ENCODE measurements at regions not wholly inside any gene's neighbourhood (a gene's known extent, or its start where the extent isn't known, plus 50 kb on each side); places are given as distances from the start of the nearest gene placed in this dataset.

GRCh38 chr2:129908721-129909373 is 70.6 kb upstream of the RAB6C start:
- Histone ChIP-seq H3K9me3 (no peaks in the 10 kb centered on the region), H3K27ac (no peak overlapping the region), H3K4me1 (ENCODE audit: control insufficient read depth in 1 of 2, insufficient read depth in 1 of 2, low read depth in 1 of 2, low read length in 1 of 2) (no peaks in the 10 kb centered on the region), H3K27me3 (no peaks in the 10 kb centered on the region), H3K36me3 (no peaks in the 10 kb centered on the region), H3K4me3 (ENCODE audit: low read depth in 1 of 2, low read length in 1 of 2) (no peak overlapping the region)
- TF ChIP-seq, protein P1, sequence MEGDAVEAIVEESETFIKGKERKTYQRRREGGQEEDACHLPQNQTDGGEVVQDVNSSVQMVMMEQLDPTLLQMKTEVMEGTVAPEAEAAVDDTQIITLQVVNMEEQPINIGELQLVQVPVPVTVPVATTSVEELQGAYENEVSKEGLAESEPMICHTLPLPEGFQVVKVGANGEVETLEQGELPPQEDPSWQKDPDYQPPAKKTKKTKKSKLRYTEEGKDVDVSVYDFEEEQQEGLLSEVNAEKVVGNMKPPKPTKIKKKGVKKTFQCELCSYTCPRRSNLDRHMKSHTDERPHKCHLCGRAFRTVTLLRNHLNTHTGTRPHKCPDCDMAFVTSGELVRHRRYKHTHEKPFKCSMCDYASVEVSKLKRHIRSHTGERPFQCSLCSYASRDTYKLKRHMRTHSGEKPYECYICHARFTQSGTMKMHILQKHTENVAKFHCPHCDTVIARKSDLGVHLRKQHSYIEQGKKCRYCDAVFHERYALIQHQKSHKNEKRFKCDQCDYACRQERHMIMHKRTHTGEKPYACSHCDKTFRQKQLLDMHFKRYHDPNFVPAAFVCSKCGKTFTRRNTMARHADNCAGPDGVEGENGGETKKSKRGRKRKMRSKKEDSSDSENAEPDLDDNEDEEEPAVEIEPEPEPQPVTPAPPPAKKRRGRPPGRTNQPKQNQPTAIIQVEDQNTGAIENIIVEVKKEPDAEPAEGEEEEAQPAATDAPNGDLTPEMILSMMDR (IDR thresholded peaks at IDR 0.05), result no peak

GRCh38 chr2:129909651-129910418 is 69.6 kb upstream of the RAB6C start:
- no peak overlapping the region for H3K4me3 ChIP-seq (ENCODE audit: low read depth in 1 of 2, low read length in 1 of 2)
- no peaks in the 10 kb centered on the region for H3K36me3 ChIP-seq

DNA sequence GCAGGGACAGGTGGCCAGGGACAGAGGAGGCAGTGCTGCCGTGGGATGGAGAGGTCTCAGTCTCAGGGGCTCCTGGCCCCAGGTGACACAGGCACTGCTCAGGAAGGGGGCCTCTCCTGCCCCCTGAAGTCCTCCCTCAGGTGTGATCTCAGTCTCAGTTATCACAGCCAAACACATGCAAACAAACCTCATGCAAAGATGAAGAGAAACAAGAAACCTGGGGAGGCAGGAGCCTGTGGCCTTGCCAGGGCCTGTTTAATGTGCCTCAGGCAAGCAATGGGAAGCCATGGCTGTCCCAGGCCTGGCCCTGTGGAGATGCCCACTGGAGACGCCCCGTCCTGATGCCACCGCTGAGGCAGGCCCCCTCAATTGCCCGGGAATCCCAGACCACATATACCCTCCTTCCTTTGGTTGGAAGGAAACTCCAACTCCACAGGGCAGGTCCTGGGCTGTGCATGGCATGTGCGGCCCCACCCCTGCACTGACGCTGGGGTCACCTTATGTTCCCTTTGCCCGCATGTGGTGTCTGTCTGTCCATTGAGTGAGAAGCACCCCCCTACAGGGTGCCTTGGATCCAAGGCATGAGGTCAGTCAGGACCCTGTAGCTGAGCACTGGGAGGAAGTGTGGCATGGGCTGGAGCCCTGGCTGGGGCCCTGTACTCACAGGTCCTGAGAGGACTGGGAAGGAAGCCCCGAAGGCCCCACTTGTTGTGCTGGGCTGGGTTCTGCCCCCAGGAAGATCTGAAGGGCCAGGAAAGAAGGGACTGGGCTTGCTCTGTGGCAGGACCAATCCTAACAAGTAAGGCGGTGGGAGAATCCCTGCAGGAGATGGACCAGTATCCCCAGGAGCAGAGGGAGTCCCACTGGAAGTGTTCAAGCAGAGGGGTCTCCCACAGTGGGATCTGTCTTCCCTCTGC is 68.8 kb upstream of the RAB6C start:
- Histone ChIP-seq H3K36me3 (no peaks in the 10 kb centered on the region), H3K27ac (no peak overlapping the region), H3K9me3 (no peaks in the 10 kb centered on the region), H3K4me3 (ENCODE audit: low read depth in 1 of 2, low read length in 1 of 2) (no peak overlapping the region), H3K27me3 (no peaks in the 10 kb centered on the region), H3K4me1 (ENCODE audit: control insufficient read depth in 1 of 2, insufficient read depth in 1 of 2, low read depth in 1 of 2, low read length in 1 of 2) (no peaks in the 10 kb centered on the region)
- TF ChIP-seq, protein P1 (IDR thresholded peaks at IDR 0.05), result no peak

More at GRCh38 chr2:129909651-129910418, 69.6 kb upstream of the RAB6C start:
- Histone ChIP-seq H3K9me3 (no peaks in the 10 kb centered on the region), H3K27me3 (no peaks in the 10 kb centered on the region), H3K4me1 (ENCODE audit: control insufficient read depth in 1 of 2, insufficient read depth in 1 of 2, low read depth in 1 of 2, low read length in 1 of 2) (no peaks in the 10 kb centered on the region), H3K27ac (no peak overlapping the region)
- TF ChIP-seq, protein P1 (IDR thresholded peaks at IDR 0.05), result no peak

GRCh38 chr2:129911363-129912065 is 68.0 kb upstream of the RAB6C start:
- no peaks in the 10 kb centered on the region for H3K4me1 ChIP-seq (ENCODE audit: control insufficient read depth in 1 of 2, insufficient read depth in 1 of 2, low read depth in 1 of 2, low read length in 1 of 2)
- no peak overlapping the region for H3K27ac ChIP-seq
- H3K4me3 ChIP-seq (ENCODE audit: low read depth in 1 of 2, low read length in 1 of 2), result no peak overlapping the region
- TF ChIP-seq, protein P1 (IDR thresholded peaks at IDR 0.05), result no peak
- no peaks in the 10 kb centered on the region for H3K36me3 ChIP-seq
- no peaks in the 10 kb centered on the region for H3K27me3 ChIP-seq
- no peaks in the 10 kb centered on the region for H3K9me3 ChIP-seq
